ENCODE measurements at regions not wholly inside any gene's neighbourhood (a gene's known extent, or its start where the extent isn't known, plus 50 kb on each side); places are given as distances from the start of the nearest gene placed in this dataset.

DNA sequence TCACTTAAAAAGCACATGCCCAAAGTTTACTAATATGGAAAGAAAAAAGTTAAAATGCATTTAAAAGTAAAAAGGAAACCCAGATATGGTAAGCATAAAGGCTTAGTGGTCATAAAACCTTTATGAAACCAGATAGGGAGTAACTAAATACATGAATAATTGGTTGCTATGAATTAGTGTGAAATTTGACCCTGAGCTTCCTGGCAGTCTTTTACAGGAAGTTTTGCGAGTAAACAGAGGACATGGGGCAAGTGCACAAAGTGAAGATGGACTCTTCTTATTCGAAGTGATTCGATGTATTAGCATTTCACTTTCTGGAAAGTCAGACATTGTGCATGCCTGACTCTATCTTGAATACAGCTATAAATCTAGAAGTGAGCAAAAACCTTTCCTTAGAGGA lies 90.9 kb upstream of the MLIP start:
- no peak overlapping the region for H3K4me3 ChIP-seq (ENCODE audit: insufficient read depth, low read depth, low read length)
- Mint-ChIP-seq H3K4me1 (ENCODE audit: low read depth, unreplicated experiment) (no peaks in the 10 kb centered on the region), H3K9me3 (ENCODE audit: unreplicated experiment) (no peaks in the 10 kb centered on the region), H3K4me3 (ENCODE audit: unreplicated experiment) (no peak overlapping the region), H3K27me3 (ENCODE audit: low read depth, unreplicated experiment) (no peaks in the 10 kb centered on the region), H3K36me3 (ENCODE audit: low read depth, unreplicated experiment) (no peaks in the 10 kb centered on the region), H3K27ac (ENCODE audit: unreplicated experiment) (no peak overlapping the region)
- TF ChIP-seq EZH2 (IDR thresholded peaks at IDR 0.05; ENCODE audit: insufficient read depth, low read length): no peak
- TF ChIP-seq, protein P1, sequence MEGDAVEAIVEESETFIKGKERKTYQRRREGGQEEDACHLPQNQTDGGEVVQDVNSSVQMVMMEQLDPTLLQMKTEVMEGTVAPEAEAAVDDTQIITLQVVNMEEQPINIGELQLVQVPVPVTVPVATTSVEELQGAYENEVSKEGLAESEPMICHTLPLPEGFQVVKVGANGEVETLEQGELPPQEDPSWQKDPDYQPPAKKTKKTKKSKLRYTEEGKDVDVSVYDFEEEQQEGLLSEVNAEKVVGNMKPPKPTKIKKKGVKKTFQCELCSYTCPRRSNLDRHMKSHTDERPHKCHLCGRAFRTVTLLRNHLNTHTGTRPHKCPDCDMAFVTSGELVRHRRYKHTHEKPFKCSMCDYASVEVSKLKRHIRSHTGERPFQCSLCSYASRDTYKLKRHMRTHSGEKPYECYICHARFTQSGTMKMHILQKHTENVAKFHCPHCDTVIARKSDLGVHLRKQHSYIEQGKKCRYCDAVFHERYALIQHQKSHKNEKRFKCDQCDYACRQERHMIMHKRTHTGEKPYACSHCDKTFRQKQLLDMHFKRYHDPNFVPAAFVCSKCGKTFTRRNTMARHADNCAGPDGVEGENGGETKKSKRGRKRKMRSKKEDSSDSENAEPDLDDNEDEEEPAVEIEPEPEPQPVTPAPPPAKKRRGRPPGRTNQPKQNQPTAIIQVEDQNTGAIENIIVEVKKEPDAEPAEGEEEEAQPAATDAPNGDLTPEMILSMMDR (IDR thresholded peaks at IDR 0.05; ENCODE audit: insufficient read depth, low read depth, low read length): no peak
- H3K27me3 ChIP-seq (ENCODE audit: insufficient read depth, low read length): no peaks in the 10 kb centered on the region
- H3K4me2 ChIP-seq (ENCODE audit: low read length): no peak overlapping the region
- H3K9ac ChIP-seq (ENCODE audit: low read length): no peak overlapping the region
- no peaks in the 10 kb centered on the region for H3K36me3 ChIP-seq (ENCODE audit: insufficient read depth, low read length)
- no peak overlapping the region for H3K27ac ChIP-seq (ENCODE audit: low read depth, low read length)
- H4K20me1 ChIP-seq (ENCODE audit: insufficient read depth, low read length): no peaks in the 10 kb centered on the region
- no peaks in the 10 kb centered on the region for H3K79me2 ChIP-seq (ENCODE audit: insufficient read depth, low read length)
- no peaks in the 10 kb centered on the region for H3K4me1 ChIP-seq (ENCODE audit: insufficient read depth, low read length)
- no peaks in the 10 kb centered on the region for H3K9me3 ChIP-seq (ENCODE audit: insufficient read depth, low read depth, low read length)
- no peak overlapping the region for H2AFZ ChIP-seq (ENCODE audit: low read depth, low read length)
- DNase-seq (ENCODE audit: low read depth) (no peak), FAIRE-seq (no peak)

DNA sequence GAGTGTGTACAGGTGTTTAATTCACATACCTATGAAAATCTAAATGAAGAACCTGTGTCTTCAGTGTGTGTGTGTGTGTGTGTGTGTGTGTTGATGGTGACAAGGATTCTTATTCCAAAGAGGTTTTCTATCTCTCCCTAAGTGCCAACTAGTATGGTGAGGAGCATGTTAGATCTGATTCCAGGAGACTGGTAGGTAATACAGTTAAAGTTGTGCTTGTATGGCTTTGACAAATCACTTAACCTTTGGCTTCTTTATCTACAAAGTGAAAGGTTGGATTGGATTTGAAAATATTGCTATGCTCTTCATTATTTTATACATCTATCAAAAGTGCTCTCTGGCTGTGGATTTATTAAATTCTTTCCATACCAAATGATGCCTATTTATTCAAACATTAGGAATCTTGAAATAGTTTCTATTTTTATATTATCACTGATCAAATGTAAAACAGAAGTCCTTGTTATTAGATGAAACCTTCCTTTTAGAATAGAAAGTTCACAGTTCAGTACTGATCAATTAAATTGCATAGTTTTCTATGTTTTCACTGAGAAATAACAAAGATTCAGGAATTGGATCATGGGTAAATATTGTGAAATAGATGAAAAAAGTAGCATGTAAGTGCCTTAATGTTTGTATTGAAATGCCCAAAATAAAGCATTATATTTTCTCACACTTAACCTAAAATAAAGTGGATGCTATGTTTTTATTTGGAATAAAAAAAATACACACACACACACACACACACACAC lies 84.4 kb upstream of the MLIP start:
- no peak overlapping the region for H3K4me3 Mint-ChIP-seq (ENCODE audit: unreplicated experiment)
- TF ChIP-seq, protein P1 (IDR thresholded peaks at IDR 0.05; ENCODE audit: insufficient read depth, low read depth, low read length): no peak
- TF ChIP-seq EZH2 (IDR thresholded peaks at IDR 0.05; ENCODE audit: insufficient read depth, low read length): no peak
- no peaks in the 10 kb centered on the region for H3K4me1 Mint-ChIP-seq (ENCODE audit: low read depth, unreplicated experiment)
- no peaks in the 10 kb centered on the region for H3K36me3 Mint-ChIP-seq (ENCODE audit: low read depth, unreplicated experiment)
- H3K27me3 Mint-ChIP-seq (ENCODE audit: low read depth, unreplicated experiment): no peaks in the 10 kb centered on the region
- H2AFZ ChIP-seq (ENCODE audit: low read depth, low read length): no peak overlapping the region
- H3K9me3 Mint-ChIP-seq (ENCODE audit: unreplicated experiment): no peaks in the 10 kb centered on the region
- no peak overlapping the region for H3K27ac ChIP-seq (ENCODE audit: low read depth, low read length)
- H3K36me3 ChIP-seq (ENCODE audit: insufficient read depth, low read length): no peaks in the 10 kb centered on the region
- H3K4me1 ChIP-seq (ENCODE audit: insufficient read depth, low read length): no peaks in the 10 kb centered on the region
- no peak overlapping the region for H3K27ac Mint-ChIP-seq (ENCODE audit: unreplicated experiment)
- no peak overlapping the region for H3K4me3 ChIP-seq (ENCODE audit: insufficient read depth, low read depth, low read length)
- H3K9me3 ChIP-seq (ENCODE audit: insufficient read depth, low read depth, low read length): no peaks in the 10 kb centered on the region
- DNase-seq (ENCODE audit: low read depth) (no peak), FAIRE-seq (no peak)
- H3K4me2 ChIP-seq (ENCODE audit: low read length): no peak overlapping the region
- no peak overlapping the region for H3K9ac ChIP-seq (ENCODE audit: low read length)
- H3K79me2 ChIP-seq (ENCODE audit: insufficient read depth, low read length): no peaks in the 10 kb centered on the region
- H3K27me3 ChIP-seq (ENCODE audit: insufficient read depth, low read length): no peaks in the 10 kb centered on the region
- no peaks in the 10 kb centered on the region for H4K20me1 ChIP-seq (ENCODE audit: insufficient read depth, low read length)

DNA sequence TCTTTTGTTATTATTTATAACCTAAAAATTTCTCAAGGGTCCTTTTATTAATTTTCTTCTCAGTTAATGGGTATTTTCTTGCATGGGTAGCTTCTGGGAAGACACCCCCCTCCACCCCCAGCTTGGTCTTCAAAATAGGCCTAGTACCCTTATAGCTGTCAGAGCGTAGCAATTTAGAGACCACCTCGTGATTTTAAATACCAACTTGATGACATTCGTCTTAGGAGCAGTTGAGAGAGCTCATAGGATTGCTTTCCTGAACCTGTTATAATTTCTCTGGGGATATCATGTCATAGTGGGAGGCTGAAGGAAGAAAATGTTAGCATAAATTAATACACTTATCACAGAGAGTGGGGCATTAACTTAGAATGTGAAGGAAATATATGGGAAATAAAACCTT lies 83.1 kb upstream of the MLIP start:
- no peak overlapping the region for H2AFZ ChIP-seq (ENCODE audit: low read depth, low read length)
- DNase-seq (ENCODE audit: low read depth): no peak
- no peaks in the 10 kb centered on the region for H3K36me3 Mint-ChIP-seq (ENCODE audit: low read depth, unreplicated experiment)
- H3K36me3 ChIP-seq (ENCODE audit: insufficient read depth, low read length): no peaks in the 10 kb centered on the region
- no peak overlapping the region for H3K27ac Mint-ChIP-seq (ENCODE audit: unreplicated experiment)
- no peaks in the 10 kb centered on the region for H3K79me2 ChIP-seq (ENCODE audit: insufficient read depth, low read length)
- H3K4me3 ChIP-seq (ENCODE audit: insufficient read depth, low read depth, low read length): no peak overlapping the region
- H3K4me1 ChIP-seq (ENCODE audit: insufficient read depth, low read length): no peaks in the 10 kb centered on the region
- H4K20me1 ChIP-seq (ENCODE audit: insufficient read depth, low read length): no peaks in the 10 kb centered on the region
- H3K27me3 ChIP-seq (ENCODE audit: insufficient read depth, low read length): no peaks in the 10 kb centered on the region
- TF ChIP-seq, protein P1 (IDR thresholded peaks at IDR 0.05; ENCODE audit: insufficient read depth, low read depth, low read length): no peak
- TF ChIP-seq EZH2 (IDR thresholded peaks at IDR 0.05; ENCODE audit: insufficient read depth, low read length): no peak
- no peaks in the 10 kb centered on the region for H3K9me3 Mint-ChIP-seq (ENCODE audit: unreplicated experiment)
- H3K27me3 Mint-ChIP-seq (ENCODE audit: low read depth, unreplicated experiment): no peaks in the 10 kb centered on the region
- no peak overlapping the region for H3K9ac ChIP-seq (ENCODE audit: low read length)
- no peak overlapping the region for H3K4me3 Mint-ChIP-seq (ENCODE audit: unreplicated experiment)
- H3K4me2 ChIP-seq (ENCODE audit: low read length): no peak overlapping the region
- no peak overlapping the region for H3K27ac ChIP-seq (ENCODE audit: low read depth, low read length)
- H3K4me1 Mint-ChIP-seq (ENCODE audit: low read depth, unreplicated experiment): no peaks in the 10 kb centered on the region
- no peak for FAIRE-seq
- H3K9me3 ChIP-seq (ENCODE audit: insufficient read depth, low read depth, low read length): no peaks in the 10 kb centered on the region

Data from astrocyte (in vitro differentiated cells and primary cell).